ENCODE measurements at regions not wholly inside any gene's neighbourhood (a gene's known extent, or its start where the extent isn't known, plus 50 kb on each side); places are given as distances from the start of the nearest gene placed in this dataset.

DNA sequence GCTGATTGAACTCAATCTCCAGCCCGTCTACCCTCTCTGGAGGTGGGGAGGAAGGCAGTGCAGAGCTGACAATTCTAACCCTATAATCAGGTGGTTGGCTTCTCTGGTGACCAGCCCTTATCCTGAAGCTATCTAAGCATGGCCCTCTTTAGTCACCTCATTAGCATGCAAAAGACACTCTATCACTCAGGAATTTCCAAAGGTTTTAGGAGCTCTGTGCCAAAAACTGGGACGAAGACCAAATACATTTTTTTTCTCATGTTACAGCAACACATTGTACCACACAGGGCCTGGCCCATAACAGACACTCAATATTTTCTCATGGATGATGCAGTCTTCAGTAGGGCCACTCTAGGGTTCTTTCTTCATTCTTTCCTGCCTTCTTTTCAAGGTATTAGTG lies 118.8 kb upstream of the VLDLR start:
- TF ChIP-seq, protein P1, sequence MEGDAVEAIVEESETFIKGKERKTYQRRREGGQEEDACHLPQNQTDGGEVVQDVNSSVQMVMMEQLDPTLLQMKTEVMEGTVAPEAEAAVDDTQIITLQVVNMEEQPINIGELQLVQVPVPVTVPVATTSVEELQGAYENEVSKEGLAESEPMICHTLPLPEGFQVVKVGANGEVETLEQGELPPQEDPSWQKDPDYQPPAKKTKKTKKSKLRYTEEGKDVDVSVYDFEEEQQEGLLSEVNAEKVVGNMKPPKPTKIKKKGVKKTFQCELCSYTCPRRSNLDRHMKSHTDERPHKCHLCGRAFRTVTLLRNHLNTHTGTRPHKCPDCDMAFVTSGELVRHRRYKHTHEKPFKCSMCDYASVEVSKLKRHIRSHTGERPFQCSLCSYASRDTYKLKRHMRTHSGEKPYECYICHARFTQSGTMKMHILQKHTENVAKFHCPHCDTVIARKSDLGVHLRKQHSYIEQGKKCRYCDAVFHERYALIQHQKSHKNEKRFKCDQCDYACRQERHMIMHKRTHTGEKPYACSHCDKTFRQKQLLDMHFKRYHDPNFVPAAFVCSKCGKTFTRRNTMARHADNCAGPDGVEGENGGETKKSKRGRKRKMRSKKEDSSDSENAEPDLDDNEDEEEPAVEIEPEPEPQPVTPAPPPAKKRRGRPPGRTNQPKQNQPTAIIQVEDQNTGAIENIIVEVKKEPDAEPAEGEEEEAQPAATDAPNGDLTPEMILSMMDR (IDR thresholded peaks at IDR 0.05; ENCODE audit: extremely low read depth in 1 of 2, insufficient read depth in 1 of 2, low read depth in 1 of 2, low read length in 2 of 2): no peak
- no peak for TF ChIP-seq POLR2AphosphoS5 (IDR thresholded peaks at IDR 0.05; ENCODE audit: insufficient read depth, low read depth, low read length)
